SH-SY5Y (cell line): ENCODE measurements at regions not wholly inside any gene's neighbourhood (a gene's known extent, or its start where the extent isn't known, plus 50 kb on each side); places are given as distances from the start of the nearest gene placed in this dataset.

Experiments used
- GATA2 ChIP-seq: IDR thresholded peaks from 2 replicates; pipeline ENCODE4 v1.6.1; 2011; ENCODE audit warnings: mild to moderate bottlenecking, low read depth, low read length
- GATA3 ChIP-seq: IDR thresholded peaks from 2 replicates; pipeline ENCODE4 v1.6.1; 2011; ENCODE audit warnings: low read depth, mild to moderate bottlenecking, low read length, moderate library complexity

- no peak for TF ChIP-seq GATA2
- TF ChIP-seq GATA3: no peak
These were observed 496.5 kb upstream of the TBL1XR1 start for GRCh38 chr3:177693616-177694264.
